ENCODE measurements at regions not wholly inside any gene's neighbourhood (a gene's known extent, or its start where the extent isn't known, plus 50 kb on each side); places are given as distances from the start of the nearest gene placed in this dataset.

DNA sequence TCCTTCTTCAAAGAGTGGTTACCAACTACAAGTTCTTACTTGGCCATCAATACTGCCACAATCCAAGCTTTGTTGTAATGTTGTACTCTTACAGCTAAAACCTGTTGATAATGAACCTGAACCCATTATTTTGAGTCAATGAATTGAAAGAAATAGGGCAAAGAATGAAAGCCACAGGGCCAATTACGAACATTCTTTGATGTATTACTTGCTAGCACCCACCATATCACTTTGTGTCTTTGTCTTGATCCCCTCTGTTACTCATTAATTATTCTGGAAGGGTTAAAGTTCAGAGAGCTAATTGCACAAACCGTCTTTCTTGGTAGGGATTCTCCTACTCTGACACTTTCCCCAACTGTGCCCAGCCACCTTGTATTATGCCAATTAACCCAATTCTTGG, 53.2 kb upstream of the TFEC start:
- DNase-seq: no peak

DNA sequence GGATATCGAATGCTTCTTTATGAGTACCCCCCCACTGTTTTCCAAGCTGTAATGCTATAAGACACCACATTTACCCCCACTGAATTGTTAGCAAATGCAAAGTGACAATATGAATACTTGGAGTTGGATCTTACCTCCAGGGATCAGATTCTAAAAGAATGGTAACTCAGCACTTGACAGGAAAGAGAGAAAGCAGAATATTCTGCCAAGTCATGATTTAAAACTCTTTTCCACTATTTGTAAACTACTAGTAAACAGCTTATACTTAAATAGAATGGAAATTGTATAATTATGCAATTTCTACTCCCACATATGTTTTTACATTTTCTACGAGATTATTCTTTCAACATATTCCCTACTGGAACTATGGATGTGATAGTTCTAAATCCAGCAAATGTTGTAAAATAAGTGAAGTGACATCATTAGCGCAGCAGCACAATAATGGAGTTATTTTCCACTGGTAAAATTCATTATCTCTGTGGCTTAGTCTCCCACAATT, 56.0 kb upstream of the TFEC start:
- DNase-seq: no peak

DNA sequence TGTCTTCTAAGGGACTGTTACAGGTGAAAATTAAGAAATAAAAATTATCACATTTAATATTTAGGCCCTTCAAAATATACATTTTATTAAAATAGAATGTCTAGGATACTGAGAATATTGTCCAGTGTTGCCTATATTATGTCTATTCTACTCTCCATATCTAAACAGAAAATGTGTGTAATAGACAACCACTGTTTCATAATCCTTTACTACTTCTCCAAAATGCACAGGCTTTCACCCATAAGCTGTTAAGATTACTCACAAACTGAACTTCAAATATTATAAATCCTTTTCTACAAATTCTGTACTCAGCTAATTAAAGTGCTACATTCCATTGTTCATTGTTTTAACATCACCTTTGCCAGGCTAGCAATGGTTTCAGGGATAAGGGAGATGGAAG, 56.7 kb upstream of the TFEC start:
- no peak for DNase-seq

DNA sequence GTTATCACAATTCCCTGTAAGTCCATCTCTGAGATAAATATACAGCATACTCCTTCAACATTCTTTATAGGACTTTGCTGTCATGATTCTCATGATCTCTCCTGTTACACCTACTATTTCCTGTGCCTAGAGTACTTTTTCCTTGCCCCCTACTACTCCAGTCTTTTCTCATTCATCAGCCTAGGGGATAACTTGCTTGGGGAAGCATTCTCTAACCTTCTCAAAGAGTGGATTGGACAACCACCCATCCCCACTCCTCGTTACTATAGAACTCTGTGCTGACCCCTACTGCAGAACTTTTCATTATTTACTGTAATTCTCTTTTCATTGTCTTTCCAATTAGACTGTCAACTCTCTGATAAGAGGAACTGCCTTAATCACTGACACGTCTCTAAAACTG, 57.4 kb upstream of the TFEC start:
- DNase-seq: no peak

DNA sequence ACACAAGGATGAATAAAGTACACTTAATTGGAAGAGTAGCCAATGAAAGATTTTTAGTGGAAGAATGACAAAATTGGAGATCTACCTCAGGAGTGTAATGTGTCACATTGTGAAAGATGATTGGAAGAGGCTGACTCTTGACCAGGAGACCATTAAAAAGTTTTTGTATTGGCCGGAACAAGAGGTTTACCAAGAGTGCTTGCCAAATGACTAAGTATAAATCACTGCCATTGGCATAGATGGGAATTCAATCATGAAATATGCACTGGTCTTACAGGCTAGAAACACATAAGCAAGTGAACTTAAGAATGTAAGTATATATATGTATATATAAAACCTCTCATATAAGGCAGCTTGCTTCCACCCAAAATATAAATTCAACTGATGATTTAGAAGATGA, 58.7 kb upstream of the TFEC start:
- DNase-seq: no peak

DNA sequence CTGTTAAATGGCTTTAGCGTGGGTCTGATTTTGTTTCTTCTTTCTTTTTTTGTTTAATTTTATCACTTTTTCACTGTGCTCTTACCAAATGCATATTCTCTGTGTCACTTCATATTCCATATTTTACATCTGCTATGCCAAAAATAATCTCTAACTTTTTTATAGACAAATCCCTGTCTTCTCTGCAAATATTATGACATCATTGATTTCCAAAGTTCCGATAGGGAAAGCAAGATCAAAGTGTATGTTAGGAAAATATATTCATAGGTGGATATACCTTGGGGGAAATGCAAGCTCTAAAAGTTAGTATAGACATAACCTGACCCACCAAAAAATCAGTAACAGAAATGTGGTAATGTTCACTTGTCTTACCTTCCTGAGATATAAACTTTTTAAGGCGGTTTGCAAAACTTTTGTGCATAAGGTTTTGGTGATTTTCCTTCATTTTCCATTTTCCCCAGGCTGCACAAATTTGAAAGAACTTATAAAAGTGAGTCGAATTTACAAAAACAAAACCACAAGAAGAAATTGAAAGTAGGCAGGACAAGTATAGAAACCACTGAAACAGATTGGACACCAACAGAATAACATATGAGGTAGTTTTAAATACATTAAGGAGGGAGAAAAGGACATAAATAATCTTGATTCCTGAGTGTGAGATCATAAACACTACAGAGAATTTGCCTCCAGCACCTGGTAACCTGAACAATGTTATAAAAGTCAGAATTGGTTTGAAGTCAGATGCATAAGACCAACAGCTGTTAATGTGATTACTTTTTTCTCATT, 63.1 kb upstream of the TFEC start:
- DNase-seq: no peak

DNA sequence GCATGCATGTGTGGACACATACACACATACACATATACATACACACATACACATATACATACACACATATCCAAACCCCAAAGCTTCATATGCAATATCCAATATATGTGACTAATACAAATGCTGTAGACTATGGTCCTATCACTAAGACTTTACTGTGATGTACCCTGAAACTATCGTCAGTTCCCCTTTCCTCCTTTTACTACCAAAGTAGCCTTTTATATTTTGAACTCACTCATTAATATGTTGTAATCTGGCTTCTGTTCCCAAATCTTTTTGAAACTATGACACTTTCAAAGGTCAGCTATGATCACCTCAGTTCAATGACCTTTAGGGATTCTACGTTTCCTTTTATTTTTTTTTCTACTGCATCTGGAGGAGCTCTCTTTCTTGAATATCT, 64.8 kb upstream of the TFEC start:
- DNase-seq: no peak

DNA sequence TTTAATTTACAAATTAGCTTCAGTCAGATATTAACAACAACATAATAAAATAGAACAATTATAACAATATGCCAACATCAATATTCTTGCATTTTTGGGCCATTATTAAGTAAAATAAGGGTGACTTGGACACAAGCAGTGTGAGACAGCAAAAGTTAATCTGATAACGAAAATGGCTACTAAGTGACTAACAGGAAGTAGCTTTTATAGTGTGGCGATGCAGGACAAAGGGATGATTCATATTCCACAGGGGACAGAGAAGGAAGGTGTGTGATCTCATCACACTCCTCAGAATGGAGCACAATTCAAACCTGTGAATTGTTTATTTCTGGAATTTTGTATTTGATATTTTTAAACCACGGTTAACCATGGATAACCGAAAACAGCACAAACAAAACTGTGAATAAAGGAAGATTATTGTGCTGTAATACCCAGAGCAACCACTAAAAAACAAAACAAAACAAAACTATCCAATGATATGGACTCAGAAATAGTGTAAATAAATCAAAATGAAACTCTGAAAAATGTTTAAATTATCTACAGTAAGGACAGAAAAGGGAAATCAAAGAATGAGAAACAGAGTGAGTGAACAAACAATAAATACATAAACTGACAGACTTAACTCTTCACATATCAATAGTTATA, 66.9 kb upstream of the TFEC start:
- no peak for DNase-seq

DNA sequence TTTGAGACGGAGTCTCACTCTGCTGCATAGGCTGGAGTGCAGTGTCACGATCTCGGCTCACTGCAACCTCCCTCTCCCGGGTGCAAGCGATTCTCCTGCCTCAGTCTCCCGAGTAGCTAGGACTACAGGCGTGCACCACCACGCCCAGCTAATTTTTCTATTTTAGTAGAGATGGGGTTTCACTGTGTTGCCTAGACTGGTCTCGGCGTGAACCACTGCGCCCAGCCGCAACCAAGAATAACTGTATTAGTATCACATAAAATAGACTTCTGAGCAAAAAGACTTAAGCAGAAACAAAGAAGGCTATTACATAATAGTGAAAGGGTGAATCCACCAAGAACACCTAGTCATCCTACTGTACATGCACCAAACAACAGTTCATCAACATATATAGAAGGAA, 67.6 kb upstream of the TFEC start:
- no peak for DNase-seq

DNA sequence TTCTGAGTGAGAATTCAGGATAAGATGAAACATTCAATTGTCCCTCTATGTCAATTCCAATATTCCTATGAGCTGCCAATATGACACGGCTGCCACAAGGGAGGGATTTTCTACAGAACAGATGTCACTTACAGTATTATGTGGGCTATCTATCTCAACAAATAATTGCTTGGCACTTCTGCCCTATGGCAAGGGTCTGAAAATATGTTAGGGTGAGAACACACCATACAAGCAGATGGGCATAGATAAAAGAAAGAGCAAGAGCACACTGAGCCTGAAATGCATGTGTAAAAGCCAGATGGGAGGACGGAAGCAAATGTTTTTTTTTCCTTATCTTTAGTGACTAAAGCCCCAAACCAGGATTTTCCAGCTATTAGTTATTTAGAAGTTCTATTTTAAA, 70.1 kb upstream of the TFEC start:
- no peak for DNase-seq

DNA sequence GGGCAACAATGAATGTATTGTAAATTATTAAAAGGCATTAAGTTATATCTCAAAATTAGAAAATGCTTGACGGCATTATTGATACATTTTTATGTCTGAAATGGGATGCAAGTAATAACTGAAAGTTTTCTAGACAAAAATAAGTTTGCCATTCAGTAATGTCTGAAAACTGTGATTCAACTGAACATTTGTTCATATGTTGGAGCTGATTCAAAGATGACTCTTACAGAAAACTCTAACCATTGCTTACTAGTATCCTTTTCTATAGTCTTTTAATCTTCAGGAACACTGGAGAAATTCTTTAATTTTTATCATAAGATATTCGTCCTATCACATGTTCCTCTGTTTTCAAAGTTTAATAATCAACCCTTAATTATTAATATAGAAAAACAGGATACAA, 71.1 kb upstream of the TFEC start:
- no peak for DNase-seq

DNA sequence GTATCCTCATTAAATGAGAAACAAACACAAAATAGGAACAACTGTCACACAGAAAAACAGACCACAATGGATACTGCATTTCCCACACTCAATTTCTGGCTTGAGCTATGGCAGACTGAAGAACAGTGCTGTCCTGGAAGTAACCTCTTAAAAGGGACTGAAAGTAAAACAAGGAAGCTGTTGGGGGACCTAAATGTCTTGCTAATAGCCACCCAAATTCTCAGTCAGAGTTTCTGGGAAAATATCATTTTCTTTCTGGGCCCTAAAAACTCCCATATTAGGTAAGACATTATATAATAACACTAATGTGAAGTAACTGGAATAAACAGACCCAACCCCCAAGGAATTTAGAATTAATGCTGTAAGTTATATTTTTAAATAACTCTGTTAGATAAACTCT, 80.9 kb upstream of the TFEC start:
- DNase-seq: no peak

DNA sequence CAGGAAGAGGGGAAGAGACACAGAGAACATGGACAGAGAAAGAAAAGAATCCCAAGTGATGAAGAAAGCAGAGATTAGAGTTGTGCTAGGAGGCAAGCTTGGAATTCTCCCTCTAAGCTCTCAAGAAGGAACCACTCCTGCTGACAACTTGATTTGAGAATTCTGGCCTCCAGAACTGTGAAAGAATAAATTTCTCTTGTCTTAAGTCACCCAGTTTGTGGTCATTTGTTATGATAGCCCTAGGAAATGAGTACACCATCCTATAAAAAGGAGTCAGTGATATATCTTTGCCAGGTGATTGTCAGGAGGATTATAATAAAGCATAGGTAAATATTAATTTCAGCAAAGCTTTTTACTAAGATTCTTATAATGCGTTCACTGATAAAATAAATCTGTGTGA, 82.7 kb upstream of the TFEC start:
- DNase-seq: no peak

DNA sequence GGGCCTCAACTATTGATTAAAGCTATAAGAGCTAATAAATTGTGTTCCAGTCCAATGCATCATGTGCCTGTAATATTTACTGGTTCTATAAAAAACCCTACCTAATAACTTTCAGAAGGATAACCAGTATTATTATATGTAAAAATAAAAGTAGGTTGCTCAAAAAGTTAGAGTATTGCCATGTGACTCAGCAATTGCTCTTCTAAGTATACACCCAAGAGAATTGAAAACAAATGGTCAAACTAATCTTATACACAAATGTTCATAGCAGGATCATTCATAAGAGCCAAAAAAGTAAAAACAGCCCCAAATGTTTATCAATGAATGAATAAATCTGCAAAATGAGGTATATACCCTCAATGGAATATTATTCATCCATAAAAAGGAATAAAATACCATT, 89.5 kb upstream of the TES start:
- DNase-seq: no peak

DNA sequence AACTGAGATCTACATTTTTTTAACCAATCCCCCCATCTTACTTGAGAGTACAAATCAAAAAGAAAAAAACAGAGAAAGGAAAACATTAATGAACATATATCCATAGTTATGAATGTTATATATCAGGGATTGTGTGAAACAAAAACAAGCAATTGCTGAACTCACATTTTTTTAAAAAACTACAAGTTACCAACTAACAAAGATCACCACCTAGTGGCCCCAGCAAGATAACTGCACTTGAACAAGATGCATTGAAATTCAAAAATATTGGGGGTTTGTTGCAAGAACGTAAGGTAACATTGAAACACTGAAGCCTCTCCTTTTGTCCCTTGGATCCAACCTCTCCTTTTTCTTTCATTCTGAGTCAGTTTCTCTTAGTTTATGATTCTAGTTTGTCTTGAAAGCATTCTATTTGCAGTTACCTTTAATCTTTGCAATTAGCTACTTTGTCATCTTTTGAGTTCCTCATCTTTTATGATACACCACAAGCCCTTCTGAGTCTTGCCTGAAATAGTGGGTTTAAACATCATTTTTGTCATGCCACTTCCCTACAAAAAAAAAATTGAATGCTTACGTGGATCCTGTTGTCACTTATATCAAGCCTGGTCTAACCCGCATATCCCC, 87.3 kb upstream of the TES start:
- DNase-seq: no peak

DNA sequence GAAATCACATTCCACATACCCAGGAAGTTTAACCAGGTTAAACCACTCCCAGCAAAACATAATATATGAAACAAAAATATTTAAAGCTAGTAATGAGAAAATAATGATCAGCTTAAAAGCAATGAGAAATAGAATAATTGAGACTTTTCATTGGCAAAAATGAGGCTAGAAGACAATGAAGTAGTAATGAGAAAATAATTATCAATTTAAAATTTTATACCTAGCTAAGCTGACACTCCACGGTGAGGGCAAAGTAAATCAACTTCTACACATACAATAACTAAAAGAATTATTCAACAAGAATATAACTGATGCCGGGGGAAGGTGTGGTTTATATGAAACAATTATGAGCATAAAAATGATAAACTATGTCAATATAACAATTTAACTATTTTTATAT, 82.2 kb upstream of the TES start:
- no peak for DNase-seq

DNA sequence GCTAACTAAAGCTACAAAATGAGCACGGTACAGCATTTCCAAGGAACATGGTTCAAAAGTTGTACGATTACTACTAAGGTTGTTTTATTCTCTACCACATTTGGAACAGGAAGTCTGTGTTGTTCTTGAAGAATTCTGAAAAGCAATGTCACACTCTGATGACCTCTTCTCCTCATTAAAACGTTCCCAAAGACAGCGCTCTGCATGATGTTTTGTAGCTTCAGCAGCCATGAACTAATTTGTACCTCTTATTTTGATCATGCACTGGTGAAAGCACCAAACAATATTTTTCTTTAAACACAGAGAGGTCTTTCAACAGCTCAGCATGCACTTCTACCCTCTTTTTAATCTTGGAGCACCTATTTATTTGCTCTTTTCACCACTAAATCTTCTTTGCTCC, 75.0 kb upstream of the TES start:
- no peak for DNase-seq

DNA sequence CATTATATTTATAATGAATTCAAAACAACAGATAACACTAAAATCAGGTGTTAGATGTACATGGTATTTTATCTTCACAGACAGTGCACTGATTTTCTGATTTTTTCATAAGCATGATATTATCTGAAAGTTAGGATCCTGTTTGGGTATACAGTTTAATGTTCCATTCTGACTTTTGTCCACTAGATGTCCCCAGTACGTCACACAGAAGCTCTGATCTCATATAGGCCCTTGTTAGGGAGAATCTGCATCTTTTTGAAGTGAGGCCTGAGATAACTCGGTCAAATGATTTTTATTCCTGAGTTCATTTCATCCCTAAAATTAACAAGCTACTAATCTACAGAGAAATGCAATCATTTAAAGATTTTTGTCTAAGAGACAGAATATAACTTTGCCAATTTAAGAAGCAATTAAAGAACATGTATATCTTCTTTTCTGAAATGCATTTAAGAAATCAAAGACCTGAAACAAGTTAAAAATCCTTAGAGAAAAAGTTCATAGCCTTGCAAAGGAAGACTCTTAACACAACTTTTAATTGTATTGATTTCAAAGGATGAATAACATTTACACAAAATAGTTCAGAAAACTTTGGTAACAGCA, 72.0 kb upstream of the TES start:
- DNase-seq: peak; percentile 16

DNA sequence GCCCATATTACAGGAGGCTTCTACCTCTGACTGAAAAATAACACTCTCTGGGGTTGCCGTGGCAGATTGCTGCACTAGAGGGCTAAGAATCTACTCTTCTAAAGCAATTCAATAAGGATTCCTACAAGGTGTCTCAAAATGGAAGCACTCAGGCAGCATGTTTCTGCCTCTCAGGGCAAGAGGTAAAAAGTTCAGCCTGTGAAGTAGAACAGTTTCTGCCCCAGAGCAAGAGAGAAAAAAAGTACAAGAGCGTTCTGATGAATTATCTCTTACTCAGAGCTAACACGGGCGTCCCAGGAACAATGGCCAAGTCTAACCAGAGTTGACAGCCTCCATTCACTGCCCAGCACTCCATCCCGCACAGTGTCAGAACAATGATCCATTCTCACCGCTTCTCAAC, 71.3 kb upstream of the TES start:
- no peak for DNase-seq

DNA sequence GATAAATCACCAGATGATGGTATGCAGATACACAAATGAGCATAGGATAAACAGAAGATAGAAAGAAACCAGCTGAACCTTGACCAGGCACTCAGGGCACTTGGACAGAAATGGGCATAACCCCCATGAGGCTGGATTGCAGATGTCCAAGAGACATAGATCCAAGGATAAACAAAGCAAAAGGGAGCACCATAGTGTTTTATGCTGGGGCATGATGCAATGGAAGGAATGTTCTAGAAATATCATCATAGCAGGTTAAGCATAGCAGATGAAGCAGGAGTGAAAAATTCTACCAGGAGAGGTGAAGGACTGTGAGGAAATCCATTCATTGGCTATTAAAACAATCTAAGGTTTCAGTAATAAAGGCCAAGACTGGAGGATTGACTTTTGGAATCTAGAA, 70.5 kb upstream of the TES start:
- no peak for DNase-seq

DNA sequence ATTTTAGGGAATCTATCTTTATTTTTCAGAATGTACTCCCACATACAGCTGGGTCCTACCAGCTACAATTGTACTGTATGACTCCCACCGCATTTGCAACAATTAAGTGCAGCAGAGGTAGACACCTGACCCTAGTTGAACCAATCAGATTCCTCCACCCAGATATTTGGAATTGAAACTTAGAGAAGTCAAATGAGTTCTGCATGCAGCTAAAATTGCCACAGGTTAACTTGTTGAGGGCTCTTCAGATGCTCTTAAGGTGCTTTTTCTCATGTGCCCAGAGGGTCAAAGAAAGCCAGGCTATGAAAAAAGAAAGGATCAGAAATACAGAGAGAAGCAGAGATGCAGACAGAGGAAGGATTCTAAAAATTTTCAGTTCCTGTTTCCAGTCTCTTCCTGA, 68.0 kb upstream of the TES start:
- no peak for DNase-seq

DNA sequence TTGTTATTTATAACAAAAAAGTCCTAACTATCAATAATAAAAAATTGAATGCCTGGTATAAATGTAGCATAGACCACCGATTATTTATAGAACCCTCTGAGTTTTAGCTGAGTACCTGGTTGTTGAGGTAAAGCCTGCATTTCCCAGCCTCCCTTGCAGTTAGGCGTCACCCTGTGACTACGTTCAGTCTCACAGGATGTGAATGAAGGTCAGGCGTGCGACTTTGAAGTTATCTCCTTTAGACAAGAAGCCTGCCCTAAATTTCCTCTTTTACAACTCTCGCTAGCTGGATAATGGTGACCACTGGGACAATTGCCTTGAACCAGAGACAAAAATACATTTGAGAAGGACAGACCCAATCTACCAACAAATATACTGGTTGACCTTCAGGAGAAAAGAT, 67.5 kb upstream of the TES start:
- DNase-seq: peak; percentile 11

DNA sequence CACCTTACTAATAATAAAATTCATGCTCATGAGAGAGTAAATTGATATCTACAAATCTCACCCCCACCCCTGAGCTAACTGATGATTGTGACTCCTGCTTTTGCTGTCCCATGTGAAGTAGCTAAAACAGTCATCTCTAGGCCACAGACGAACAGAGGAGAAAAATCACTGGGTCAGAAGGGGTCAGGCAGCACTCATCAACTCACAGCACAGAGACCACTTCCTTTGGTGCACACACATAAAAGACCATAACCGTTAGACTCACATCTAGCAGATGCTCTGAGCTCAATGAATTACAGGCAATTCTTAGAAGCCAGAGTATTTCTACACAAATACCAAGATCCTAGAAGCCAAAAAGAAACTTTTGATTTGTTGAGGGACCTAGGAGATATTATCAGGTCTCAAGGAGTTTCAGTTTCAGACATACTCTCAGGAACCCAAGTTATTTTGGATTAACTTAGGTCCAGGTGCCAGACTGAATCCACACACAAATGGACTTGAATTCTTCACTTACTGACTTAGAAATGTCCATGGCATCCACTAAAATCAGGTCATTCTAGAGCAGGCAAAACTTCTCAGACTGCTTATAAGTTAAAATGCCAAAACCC, 65.0 kb upstream of the TES start:
- no peak for DNase-seq

DNA sequence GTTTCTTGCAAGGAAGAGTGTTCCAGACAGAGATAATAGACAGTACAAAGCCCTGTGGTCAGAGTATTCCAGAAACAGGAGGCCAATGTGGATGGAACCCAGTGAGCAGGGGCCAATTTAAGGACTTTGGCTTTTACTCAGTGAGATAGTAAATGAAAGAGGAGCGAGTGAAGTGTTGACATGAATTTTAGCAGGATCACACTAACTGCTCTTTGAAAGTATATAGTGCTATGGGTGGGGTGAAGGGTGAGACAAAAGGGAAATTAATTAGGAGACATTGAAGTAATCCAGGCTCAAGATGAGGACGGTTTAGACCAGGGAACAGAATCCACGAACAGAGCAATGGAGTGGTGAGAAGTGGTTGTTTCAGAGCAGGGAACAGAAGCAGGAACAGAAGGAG, 62.2 kb upstream of the TES start:
- DNase-seq: no peak

Data from CD4-positive, alpha-beta T cell treated with Interleukin-17A for 4 hours (primary cell).